HG03280 (cell line): ENCODE measurements at regions not wholly inside any gene's neighbourhood (a gene's known extent, or its start where the extent isn't known, plus 50 kb on each side); places are given as distances from the start of the nearest gene placed in this dataset.
"Not testable (repeated sequence)": the region's sequence is repeated elsewhere in the genome, so short reads cannot be mapped to it uniquely, and the experiment has no call there.

Experiments
- ATAC-seq: cut with Tn5 transposase; IDR thresholded peaks from one replicate; pipeline ENCODE4 v1.9.1; 2021; ENCODE audit warnings: mild to moderate bottlenecking, moderate library complexity; ENCODE audit not compliant: unreplicated experiment

DNA sequence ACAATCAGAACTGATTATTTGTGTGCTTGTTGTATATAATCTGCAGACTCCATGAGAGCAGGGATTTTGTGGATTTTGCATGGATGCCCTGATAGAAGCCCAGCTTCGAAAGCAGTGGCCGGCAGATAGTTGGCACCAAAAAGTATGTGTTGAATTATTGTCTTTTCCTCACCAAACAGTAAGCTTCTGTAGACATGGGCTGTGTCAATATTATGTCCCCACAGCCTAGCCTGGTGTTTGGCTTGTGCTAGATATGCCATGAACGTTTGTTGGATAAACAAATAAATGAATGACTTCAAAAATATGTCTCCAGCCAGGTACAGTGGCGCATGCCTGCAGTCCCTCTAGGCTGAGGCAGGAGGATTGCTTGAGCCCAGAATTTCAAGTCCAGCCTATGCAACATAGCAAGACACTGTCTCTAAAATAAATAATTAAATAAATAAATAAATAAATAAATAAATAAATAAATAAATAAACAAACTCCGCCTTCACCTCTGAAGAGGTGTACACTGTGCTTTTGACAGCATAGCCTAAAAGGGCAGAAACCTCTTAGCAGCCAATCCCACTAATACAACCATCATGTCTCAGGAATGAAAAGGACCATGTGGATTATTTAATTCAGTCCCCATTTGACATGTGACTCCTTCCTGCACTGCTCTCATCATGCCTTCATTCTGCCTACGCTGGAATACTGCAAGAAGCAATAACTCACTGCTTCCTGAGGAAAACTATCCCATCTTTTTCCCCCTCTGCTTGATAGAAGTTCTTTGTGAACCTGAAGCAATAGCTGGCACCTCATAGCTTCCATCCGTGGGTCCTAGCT is 335.2 kb downstream of the FBXW7 start:
- no peak for ATAC-seq

DNA sequence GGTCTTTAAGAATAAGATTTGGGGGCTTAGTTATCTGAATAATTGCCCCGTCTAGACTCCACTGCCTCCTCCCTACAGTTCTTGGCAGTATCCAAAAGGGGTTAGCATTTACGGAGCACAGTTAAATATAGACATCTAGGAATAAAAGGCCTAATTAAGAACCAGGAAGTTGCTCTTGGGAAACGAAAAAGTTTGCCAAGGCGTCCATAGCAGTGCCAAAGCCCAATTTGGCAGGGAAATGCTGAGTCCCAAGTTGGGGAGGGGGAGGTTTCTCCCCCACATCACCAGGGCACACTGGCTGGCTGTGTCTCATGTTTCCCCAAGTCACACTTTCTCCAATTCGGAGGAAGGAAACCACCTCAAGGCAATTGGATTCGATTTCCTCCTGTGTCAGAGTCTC is 338.7 kb downstream of the FBXW7 start:
- ATAC-seq = no peak

DNA sequence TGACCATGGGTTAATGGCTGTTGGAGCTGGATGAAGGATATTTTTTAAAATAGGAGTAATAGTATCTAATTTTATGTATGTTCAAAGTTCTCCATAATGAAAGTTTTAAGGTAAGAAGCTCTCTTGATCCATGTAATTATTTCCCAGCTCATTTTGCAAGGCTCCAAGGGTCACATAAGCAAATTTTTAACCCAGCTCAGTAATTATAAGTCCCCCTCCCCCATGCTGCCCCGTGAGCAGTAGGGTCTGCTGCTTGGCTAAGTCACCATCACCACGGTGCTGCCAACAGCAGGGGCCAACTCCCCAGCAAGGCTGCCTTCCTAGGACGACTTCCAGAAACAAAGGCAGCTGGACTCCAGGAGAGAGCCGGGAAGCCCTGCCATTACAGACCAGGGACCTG is 340.0 kb downstream of the FBXW7 start:
- ATAC-seq = no peak

DNA sequence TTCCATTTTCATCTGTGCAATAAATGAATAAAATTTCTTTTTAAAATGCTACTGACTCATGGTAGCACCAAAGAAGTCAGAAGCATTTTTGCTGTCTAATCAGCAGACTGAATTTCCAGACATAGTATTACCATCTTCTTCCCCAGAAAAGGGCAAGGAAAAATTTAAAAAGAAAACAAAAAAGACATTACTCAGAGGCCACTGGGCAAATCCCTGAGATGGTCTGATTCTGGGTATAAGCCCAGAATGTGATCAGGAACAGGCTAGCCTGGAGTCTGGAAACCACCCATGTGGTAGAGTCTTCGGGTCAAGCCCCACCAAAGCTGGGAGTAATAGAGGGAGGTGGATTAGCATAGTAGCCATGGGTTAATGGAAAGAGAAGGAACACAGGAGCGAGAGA is 342.8 kb downstream of the FBXW7 start:
- ATAC-seq = no peak

DNA sequence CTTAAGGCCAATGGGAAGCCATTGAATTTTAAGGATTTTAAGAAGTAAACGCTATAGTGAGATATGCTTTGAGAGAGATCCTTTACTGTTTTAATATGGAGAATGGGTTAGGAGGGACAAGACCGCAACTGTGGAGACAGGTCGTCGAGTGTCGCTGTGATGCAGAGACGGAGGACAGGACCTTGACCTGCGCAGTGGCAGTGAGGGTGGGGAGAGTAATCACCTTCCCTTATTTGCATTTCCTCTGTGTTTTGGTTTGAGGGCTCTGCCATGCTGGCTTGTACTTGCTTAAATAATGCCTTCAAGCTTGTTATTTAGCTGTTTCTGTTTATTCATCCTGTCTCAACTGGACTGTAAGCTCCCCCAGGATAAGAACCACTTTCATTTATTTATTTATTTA is 345.0 kb downstream of the FBXW7 start:
- no peak for ATAC-seq

DNA sequence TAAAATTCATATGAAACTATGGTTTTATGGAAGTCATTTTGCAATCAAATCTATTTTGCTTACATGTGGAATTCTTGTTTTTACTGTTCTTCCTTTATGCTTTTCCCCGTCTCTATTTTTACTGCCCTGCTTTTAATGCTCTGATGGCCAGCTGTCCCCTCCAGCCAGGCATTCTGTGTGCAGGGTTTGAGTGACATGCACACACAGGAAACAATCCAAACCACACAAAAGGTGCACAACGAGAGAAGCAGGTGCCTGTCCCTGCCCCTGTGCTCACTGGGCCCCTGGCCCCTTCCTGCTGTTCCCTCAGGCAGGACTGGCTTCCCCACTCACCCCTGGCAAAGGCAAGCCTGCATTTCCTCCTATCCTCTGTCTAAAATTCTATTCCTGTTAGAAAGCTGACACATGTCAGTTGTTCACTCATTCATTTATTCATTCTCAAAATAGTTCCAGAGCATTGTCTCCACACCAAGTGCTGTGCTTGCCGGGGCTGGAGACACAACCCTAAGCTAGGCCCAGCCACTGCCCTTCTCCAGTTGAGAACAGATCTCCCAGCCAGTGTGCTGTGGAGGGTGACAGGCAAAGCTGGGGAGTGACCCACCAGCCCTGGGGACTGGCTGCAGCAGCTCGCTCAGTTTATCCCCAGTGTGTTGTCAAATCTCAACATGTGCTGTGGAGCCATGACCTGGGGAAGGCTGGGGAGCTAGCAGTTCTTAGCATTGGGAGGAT is 346.3 kb downstream of the FBXW7 start:
- ATAC-seq = peak; percentile 54

DNA sequence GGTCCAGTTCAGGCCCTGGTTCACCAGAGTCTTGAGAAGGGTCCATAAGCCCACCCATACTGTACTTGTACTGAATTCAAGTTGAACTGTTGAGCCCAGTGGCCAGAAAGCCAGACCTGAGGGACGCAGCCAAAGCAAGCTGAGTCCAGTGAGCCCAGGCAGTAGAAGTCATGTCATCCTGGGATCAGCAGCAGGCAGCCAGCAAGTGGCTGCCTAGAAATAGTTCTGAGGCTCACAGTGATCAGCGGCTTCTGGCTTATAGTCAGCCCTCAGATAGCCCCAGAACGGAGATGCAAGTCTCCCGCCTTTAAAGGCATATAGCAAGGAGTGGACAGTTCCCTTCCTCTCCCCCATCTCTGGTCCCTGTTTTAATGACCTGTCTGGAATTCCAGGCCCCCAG is 347.1 kb downstream of the FBXW7 start:
- no peak for ATAC-seq

DNA sequence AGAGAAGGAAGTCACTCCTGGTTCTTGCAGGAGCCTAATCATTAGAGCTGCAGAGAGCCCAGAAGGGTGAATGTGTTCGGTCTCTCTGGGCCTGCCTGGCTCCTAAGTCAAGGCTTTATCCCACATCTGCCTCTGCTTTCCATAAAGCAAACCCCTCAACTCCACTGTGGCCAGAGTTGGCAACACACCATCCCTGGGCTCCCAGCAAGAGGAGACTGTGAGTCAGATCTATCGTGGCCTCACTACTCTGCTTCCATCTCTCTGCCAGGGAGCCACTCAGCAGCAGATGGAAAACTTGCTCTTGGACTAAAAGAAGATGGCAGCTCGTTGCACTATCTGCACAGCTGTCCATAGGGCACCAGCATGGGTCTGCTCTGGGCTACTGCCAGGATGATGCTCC is 348.2 kb downstream of the FBXW7 start:
- no peak for ATAC-seq

DNA sequence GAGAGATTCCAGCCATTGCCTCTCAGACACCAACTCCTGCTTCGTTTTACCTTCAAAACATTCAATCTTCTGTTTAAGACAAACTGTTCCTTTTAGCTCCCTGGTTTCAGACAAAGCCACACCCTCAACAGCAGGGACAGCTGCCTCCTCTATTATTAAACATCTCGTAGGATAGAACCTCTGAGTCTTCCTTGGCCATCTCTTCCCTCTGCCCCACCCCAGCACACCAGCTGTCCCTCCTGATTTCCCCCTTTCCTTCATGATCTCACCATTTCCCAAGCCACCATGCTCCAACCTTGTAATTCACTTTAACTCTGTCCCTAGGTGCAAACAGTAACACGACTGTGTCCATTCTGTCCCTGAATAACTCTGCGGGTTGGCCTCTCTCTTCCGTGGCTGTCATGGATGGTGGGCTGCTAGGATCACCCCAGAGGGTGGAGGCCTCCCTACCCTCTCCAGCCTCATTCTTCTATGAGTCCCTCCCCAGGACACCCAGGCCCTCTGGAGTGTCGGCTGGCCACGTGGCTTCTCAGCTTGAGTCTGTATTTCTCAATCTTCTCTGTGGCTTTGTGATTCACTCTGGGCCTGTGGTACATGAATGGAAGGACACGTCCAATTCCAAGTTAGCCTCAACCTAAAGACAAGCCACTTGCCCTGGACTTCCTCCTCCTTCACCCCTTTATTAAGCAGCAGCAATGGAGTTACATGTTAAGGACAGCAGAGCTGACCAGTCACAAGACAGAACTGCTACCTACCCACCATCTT is 349.9 kb downstream of the FBXW7 start:
- no peak for ATAC-seq

DNA sequence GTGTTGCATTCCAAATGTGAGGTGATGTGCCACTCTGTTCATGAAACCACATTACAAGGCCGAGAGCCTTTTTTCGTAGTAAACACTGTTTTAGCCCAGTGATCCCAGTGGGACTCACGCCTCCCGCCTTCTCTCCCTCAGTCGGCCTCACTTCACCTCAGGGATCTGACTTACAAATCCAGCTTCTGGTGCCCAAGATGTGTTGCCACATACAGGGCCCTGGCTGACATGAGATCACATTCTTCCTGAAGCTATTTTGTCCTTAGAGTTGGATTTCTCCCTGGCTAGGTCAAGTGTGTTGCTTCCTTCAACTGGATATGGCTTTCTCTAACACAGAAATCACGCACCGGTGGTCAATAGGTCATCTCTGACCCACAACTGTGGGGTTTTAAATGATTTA is 354.7 kb downstream of the FBXW7 start:
- no peak for ATAC-seq

DNA sequence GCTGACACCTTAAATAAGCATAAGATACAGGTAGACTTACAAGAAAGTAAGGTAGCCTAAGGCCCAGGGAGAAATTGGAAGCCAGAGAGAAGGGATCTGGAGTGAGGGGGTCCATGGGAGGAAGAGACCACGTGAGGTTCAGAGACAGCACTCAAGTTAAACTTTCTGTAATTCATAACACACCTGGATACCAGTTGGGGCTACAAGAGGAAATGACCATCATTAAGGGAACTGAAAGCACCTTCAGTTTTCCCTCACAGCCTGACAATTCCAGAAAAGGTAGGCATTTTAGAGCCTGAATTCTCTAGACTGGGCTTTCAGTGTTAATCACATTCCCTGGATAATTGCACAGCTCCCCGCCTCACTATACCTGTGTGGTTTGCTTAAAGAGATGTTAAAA is 355.5 kb downstream of the FBXW7 start:
- no peak for ATAC-seq

DNA sequence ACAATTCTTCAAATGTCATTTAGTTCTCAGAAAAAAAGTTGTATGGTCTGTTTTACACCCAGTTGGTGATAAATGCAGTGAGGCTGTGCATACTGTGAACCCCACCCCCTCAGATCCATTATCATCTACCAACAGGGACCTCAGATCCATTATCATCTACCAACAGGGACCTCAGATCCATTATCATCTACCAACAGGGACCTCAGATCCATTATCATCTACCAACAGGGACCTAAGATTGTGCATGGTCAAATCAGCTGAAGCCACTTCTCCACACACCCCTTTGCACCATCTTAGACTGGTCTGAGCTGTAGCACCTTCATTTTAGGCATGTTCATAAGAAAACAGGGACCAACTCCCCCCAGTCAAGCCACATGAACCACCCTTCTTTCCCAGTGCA is 358.4 kb downstream of the FBXW7 start:
- not testable (repeated sequence) for ATAC-seq

DNA sequence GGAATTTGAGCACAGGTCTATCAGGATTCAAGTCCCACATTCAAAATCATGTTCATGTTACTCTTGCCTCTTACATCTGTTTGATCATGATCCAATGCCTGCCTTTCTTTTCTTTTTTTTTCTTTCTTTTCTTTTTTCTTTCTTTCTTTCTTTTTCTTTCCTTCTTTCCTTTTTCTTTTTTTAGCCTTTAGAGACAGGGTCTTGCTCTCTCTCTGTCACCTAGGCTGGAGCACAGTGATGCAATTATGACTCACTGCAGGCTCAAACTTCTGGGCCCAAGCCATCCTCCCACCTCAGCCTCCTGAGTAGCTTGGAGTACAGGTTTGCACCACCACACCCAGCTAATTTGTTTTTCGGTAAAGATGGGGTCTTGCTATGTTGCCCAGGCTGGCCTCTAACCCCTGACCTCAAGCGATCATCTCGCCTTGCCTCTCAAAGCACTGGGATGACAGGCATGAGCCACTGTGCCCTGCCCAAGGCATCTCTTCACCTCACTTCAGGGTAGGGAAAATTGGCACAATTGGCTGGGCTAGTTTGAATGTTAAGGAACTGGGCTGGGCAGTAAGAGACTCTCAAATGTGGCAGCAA is 359.2 kb downstream of the FBXW7 start:
- ATAC-seq = no peak

DNA sequence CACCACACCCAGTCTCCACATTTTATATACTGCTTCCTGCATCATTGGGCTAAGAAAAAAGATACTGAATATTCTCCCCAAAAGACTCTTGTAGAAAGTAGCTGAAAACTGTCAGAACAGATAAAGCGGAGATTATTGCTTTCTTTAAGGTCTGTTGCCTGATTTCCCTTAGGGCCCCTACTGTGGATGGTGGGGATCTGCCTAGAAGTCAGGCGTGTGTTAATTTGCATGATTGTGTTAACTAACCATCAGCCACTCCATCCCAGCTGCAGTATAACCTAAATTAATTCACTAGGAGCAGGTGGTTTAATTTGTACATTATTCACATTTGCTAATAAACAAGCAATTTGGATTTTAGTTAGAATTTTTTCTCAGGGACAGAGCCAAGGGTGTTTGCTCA is 360.3 kb downstream of the FBXW7 start:
- no peak for ATAC-seq

DNA sequence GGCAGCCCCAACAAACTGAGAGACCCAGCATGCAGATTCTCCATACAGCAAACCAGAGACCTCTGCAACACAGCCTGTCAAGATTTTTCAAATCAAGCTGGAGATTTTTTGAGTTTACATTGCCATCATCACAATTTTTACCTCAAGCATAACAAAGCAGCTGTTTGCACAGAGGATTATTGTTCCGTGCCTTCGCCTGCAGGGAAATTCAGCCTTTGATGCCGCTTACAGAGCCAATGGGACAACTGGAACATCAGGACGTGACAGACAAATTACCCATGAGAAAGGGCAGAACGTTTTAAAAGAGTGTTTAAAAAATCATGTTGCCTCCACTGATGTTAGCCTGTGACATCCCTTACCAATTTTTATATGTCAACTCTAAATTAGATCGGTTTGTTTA is 363.7 kb downstream of the FBXW7 start:
- ATAC-seq = no peak

DNA sequence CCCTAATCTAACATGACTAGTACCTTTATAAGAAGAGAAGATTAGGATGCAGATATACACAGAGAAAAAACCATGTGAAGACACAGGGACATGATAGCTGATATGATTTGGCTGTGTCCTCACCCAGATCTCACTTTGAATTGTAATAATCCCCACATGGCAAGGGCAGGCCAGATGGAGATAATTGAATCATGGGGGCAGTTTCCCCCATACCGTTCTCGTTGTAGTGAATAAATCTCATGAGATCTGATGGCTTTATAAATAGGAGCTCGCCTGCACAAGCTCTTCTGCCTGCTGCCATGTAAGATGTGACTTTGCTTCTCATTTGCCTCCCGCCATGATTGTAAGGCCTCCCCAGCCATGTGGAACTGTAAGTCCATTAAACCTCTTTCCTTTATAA is 364.3 kb downstream of the FBXW7 start:
- no peak for ATAC-seq

DNA sequence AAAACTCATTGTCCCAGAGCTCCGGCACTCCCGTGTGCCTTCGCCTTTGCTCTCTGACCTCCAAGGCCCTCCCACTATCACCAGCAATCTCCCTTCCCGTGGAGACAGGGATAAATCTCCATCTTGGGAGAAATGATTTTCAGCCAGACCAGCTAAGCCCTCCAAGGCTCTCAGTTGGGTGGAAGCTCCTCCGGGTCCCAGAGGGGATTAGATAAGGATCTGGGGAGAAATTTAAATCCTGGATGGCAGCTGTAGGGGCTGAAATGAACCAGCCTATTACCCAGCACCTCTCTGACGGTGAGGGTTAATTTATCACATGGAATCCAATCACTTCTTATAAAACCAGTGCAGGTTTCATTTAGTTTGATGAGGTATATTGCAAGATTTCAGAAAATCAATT is 366.2 kb downstream of the FBXW7 start:
- no peak for ATAC-seq

DNA sequence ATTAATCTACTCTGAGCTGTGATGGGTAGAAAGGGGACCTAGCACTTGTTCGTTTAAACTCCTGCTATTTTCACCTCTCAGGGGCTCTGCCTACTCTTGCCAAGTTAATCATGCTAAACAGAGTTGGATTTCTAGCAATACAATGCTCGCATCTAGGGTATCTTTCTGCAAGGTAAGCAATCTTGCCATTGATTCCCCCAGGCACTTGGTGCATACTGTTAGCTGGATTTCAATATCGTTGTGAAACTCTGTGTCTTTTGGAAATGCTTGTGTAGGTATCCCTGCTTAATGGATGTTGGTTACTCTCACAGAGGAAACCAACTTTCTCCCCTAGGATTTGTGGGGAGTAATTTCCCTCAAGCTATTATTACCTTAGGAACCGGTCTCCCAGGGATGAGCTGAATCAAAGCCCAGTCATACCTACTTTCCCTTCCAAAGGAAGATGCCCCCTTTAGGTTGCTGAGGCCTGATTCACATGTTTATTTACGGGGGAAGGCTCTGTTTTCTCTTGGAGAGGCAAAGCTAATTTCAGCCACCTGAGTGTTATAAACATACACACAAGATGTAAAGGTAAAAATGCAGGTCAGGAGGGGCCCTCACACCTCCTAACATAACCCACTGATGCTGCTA is 366.8 kb downstream of the FBXW7 start:
- ATAC-seq = no peak

DNA sequence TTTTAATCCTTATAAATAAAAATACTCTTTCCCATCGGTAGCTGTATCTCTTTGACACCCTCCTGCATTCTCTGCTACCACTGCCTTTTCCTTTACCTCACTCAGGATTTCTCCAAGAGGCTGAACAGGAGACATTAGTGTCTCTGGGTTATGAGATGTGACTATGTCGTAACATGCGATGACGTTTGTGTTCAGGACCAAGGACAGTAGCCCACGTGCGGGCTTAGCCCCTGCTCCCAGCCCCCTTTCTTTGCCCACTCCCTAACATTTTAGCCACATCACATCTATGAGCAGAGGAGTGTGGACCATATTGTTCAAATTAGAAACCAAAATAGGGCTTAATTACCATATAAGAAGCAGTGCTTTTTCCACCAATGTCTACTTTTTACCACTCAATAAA is 369.3 kb downstream of the FBXW7 start:
- ATAC-seq = no peak

DNA sequence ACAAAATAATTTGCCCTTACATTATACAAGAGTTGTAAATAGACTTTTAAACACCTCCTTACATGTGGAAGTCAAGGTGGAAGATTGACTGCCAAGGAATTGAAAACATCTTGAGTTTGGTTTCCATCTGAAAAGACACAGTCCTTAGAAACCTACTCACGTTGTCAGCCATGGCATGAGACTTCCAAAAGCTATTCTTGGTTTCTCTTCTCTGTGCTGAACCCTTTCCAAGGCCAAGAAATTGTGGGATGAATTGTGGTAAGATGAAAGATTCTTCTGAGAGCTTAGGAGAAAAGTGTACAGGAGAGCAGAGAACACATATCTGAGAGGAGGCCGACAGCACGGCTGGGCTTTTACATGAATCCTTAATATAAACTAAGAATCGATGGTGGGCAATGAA is 370.0 kb downstream of the FBXW7 start:
- no peak for ATAC-seq

DNA sequence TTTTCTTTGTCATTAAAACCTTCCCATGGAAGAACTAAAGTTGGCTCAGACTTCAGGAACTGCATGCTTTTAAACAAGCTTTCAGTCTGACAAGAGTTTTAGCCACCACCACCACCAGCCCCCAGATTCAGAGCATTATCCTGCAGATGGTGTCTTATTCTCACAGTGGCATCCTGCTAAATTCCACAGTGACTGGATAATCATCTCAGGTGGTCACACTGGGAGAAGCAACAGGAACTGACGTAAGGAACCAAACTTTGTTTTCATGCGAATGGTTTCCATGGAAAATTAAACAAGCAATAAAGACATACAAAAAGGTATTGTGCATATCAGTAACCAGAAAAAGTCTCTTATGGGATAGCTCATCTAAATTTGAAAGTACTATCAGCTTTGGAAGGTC is 370.7 kb downstream of the FBXW7 start:
- ATAC-seq = no peak
